HG02571 (cell line): ENCODE measurements at regions not wholly inside any gene's neighbourhood (a gene's known extent, or its start where the extent isn't known, plus 50 kb on each side); places are given as distances from the start of the nearest gene placed in this dataset.
"Not testable (repeated sequence)": the region's sequence is repeated elsewhere in the genome, so short reads cannot be mapped to it uniquely, and the experiment has no call there.

Source experiments
- ATAC-seq: cut with Tn5 transposase; IDR thresholded peaks from one replicate; pipeline ENCODE4 v1.9.1; 2021; ENCODE audit warnings: mild to moderate bottlenecking, moderate library complexity; ENCODE audit not compliant: unreplicated experiment

GRCh38 chr16:63776437-63776836 lies 1345.4 kb downstream of the CDH11 start:
- ATAC-seq = no peak

DNA sequence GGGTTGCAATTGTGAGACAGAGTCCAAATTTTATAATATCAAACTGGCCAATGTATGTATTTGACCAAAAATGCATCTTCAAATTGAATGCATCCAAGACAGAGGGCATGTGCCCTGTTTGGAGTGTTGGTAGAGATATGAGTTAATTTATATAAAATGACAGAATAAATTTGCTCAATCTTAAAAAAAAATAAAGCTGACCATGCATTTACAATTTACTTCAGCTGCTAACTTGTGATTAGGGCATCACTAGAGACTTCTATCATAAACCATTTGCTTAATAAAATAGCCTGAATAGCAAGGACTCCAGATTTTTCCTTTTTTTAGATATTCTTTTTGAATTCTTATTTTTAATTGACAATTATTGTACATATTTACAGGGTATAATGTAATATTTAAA lies 1345.8 kb downstream of the CDH11 start:
- ATAC-seq = no peak

DNA sequence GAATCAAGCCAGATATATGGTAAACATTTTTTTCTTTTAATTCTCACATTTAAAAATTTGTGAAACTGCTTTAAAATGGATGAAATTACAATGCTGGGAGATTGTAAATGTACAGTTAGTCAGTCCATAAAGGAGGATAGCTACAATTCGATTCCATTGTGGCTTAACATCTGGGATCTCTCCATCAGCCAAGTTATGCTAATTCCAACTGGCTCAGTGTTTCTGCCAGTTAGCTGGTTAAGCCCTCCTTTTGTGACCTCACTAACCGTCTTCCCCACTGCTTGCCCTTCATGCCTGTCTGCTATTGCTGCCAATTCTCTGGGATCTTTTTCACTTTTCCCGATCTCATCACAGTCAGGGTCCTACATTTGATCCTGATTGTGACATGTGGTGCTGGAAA lies 1347.6 kb downstream of the CDH11 start:
- no peak for ATAC-seq

DNA sequence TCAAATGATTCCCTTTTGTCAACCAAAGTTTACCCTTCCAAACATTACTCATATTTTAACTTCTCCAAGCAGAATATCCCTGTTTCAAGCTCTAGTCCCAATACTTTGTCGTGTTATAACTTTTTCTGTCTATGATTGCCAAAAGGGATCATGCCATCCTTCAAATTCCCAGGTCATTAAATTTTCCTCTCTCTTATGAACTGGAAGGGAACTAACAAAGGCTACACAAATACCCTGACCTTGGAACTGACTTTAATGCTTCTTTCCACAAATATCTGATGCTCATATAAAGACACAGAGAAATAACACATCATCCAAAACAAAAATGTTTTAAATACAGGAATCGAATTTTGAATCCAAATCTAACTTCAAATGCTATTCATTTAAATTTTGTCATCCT lies 1352.7 kb downstream of the CDH11 start:
- no peak for ATAC-seq

- not testable (repeated sequence) for ATAC-seq
Measured at GRCh38 chr16:63760246-63760645, 1361.6 kb downstream of the CDH11 start.

DNA sequence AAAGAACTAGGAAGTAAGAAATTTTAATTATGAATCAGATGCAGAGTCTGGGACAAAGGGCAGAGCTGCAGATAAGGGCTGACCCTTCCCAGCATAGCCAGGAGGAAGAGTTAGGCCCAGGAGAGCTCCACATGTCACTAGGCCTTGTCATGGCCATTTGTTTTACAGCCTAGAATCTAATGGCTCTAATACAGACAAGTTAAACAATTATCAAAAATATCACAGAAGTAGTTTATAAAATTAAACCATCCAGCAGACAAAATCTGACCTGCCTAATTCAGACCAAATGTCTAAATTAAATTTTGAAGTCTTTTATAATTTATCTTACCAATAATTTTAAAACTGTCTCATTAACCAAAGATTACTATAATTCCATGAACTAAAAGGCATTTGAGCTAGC lies 1369.5 kb downstream of the CDH11 start:
- no peak for ATAC-seq

- no peak for ATAC-seq
Measured at GRCh38 chr16:63749276-63749675, 1372.6 kb downstream of the CDH11 start.

DNA sequence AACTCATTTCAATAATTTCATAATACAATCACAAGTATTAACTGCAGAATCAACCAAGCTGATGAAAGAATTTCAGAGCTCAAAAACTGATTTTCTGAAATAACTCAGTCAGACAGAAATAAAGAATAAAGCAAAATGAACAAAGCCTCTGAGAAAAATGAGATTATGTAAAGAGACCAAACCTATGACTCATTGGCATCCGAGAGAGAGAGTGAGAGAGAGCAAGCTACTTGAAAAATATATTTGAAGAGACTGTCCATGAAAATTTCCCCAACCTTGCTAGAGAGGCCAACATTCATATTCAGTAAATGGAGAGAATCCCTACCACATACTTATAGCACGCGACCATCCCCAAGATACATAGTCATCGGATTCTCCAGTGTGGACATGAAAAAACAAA lies 1376.4 kb downstream of the CDH11 start:
- ATAC-seq = no peak

DNA sequence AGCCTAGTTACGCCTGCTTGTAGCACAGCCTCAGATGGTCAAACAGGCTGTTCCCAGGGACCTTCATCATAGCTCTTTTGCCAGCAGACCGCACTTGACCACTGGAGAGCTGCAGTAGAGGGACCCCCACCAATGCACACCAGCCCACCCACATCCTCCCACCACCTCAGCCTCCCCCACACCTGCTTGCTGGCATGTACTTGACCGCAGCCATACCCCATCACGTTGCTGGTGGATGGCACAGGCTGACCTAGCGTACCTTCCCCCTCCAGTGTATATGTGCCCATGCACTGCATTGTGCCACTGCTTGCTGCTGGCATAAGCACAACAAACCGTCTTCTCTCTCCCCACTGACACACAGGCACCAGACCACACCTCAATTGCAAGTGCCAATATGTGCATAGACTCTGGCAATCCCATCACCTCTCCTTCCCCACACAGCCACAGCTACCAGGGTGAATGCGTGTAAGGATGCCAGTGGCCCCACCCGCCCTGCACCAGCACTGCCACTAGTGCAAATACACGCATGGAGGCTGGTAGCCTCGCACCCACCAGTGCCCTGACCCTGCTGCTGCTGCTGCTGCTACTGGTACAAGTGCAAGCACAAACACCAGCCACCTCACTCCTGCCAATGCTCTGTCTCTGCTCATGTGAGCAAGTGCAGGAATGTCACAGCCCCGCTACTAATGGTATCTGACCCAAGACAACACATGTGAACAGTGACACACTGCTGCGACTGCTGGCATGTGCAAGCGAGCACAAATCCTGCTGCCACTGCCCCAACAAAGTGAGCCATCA lies 1377.6 kb downstream of the CDH11 start:
- ATAC-seq = no peak

GRCh38 chr16:63742150-63742549 lies 1379.7 kb downstream of the CDH11 start:
- ATAC-seq = no peak

DNA sequence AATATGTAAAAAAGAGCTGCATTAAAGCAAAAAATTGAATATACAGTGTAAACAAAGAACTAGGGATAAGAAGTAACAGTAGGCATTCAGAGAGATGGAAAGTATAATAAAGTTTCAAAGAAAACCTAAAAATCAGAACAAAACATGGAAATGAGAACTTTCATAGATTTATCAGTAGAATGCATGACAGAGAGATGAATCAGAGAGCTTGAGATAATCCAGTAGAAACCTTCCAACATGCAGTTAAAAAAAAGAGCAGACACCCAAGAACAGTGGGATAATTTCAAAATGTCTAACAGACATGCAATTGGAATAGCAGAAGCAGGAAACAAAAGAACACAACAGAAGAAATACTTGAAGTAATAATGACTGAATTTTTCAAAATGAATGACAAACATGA lies 1384.2 kb downstream of the CDH11 start:
- ATAC-seq = no peak

GRCh38 chr16:63735456-63735855 lies 1386.4 kb downstream of the CDH11 start:
- no peak for ATAC-seq

GRCh38 chr16:63720848-63721247 lies 1401.0 kb downstream of the CDH11 start:
- no peak for ATAC-seq

- no peak for ATAC-seq
Measured at GRCh38 chr16:63719926-63720325, 1401.9 kb downstream of the CDH11 start.

DNA sequence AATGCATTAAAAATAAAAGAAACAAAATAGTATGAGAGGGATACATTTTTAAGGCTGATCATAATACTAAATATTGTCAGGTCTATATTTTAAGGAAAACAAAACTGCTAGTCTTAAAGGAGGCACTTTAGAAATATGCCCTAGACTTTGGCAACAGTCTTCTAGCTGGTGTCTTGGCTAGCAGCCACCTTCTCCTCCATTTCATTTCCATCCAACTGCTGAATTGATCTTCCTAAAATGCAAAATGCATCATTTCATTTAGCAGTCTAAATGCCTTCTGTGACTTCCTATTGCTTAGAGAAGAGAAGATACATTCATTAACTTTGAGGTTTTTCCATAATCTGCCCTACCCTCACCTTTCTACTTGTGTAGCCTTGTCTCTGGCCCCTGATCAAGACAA lies 1404.1 kb downstream of the CDH11 start:
- no peak for ATAC-seq

DNA sequence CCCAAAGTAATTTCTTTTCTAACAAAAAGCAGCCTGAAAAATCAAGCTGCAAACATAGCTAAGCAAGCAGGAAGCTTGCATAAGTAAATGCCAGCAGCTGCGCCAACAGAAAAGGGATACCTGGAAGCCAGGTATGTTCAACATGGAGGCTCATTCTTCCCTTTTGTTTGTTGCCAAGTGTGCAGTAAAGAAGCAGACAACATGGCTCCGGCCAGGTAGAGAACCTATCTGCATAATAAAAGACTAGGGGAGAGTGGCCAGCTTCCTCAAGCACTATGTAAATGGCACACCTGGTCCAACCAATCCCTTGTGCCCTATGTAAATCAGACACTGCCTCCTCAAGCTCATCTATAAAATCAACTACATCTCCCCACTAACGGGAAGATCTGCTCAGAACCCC lies 1407.0 kb downstream of the CDH11 start:
- no peak for ATAC-seq

- no peak for ATAC-seq
Measured at GRCh38 chr16:63712725-63713124, 1409.1 kb downstream of the CDH11 start.

DNA sequence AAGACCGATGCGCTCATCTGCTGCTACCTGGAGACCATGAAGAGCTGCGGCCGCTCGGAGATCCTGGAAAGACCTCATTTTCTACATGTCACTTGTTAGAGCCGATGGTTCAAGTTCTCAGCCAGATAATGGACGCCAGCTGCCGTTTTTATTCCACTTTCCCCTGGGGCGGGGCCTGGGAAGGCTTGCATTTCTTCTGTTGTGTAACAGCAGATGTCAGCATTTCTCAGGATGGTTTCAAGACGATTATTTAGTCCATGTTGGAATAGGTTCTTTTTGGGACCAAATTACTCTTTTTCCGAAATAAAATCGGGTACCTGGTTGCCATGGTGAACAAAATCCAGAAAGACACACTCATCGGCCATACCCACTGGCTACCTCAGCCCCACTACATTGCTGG lies 1418.3 kb downstream of the CDH11 start:
- ATAC-seq = no peak

- ATAC-seq = no peak
Measured at GRCh38 chr16:63702981-63703590, 1418.8 kb downstream of the CDH11 start.

DNA sequence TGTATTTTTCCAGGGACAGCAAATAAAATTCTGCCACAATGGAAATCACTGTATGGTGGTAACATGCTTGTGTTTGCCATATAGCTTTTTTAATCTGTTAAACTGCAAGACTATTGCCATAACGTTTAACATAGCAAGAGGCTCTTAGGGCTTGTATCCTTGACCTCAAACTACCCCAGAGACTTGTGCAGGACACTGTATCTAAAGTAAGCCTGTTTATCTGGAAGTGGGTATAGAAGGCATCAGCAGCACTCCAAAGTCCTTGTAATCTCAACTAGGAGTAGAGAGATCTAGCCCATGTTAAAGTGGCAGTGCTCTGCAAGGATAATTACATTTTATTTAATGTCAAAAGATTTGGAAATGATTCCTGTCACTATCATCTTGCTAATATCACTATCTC lies 1424.1 kb downstream of the CDH11 start:
- ATAC-seq = no peak

DNA sequence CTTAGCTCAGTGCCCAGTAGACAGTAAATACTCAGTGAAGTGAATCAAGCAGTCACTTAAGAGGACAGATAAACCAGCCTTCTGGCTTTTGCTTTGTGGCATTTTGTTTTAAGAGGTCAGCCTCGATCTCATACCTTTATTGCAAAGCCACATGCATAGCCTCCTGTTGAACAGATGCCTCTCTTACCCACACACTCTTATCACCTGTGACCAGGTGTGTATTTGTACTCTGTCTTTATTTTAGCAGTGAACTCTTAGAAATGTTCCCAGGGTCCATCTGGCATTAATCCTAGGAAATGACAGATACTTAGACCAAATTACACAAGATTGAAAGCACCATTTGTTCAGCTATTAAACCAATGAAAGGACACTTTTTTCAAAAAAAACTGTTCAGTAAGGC lies 1426.5 kb downstream of the CDH11 start:
- ATAC-seq = no peak

DNA sequence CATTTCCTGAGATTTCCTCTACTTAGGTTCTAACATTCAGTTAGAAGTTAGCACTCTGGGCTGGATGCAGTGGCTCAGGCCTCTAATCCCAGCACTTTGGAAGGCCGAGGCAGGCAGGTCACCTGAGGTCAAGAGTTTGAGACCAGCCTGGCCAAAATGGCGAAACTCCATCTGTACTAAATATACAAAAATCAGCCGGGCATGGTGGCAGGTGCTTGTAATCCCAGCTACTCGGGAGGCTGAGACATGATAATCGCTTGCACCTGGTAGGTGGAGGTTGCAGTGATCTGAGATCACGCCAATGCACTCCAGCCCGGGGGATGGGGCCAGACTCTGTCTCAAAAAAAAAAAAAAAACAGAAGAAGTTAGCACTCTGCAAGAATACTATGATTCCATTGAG lies 1430.9 kb downstream of the CDH11 start:
- no peak for ATAC-seq

GRCh38 chr16:63690267-63690666 lies 1431.6 kb downstream of the CDH11 start:
- ATAC-seq = no peak
